ENCODE measurements at regions not wholly inside any gene's neighbourhood (a gene's known extent, or its start where the extent isn't known, plus 50 kb on each side); places are given as distances from the start of the nearest gene placed in this dataset.
"Not testable (repeated sequence)": the region's sequence is repeated elsewhere in the genome, so short reads cannot be mapped to it uniquely, and the experiment has no call there.

GRCh38 chr18:10249270-10249669 lies 205.2 kb upstream of the APCDD1 start:
- H3K36me3 ChIP-seq (ENCODE audit: control insufficient read depth in 2 of 2, insufficient read depth in 2 of 2, low read length in 1 of 2) = no peaks in the 10 kb centered on the region
- no peaks in the 10 kb centered on the region for H3K27me3 ChIP-seq (ENCODE audit: control insufficient read depth in 1 of 2, insufficient read depth in 2 of 2, low read length in 2 of 2)
- peaks cover 0 to 2% of the 10 kb centered on the region in 2 donors for H3K9me3 ChIP-seq (ENCODE audit: control insufficient read depth in 2 of 2, insufficient read depth in 1 of 2, low read depth in 1 of 2, low read length in 1 of 2)
- no peak overlapping the region for H3K27ac ChIP-seq (ENCODE audit: low read depth in 2 of 2, low read length in 1 of 2)
- no peaks in the 10 kb centered on the region for H3K4me1 ChIP-seq (ENCODE audit: control insufficient read depth in 2 of 2, insufficient read depth in 2 of 2, low read length in 1 of 2)
- H3K4me3 ChIP-seq (ENCODE audit: low read depth in 1 of 2, low read length in 2 of 2) = no peak overlapping the region
- 87 to 91% methylated on average over 3 of the region's 3 CpGs for WGBS, 2 donors

DNA sequence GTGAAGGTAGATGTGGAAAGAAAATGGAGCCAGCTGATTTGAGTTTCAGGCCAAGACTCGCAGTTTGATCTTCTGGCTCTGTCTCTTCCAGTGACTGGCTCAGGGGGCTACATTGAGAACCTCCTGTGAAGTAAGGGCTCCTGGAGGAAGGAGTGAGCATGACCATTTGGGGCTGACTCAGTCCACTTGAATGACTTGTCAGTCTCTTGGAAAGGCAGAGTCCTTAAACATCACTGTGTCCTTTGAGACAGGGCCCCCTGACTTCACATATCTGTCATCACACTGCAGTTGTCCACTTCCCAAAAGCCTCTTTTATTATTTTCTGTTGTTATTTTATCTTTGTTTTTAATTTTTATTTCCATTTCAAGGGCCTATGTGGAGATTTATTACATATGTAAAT lies 204.6 kb upstream of the APCDD1 start:
- Histone ChIP-seq H3K9me3 (ENCODE audit: control insufficient read depth in 2 of 2, insufficient read depth in 1 of 2, low read depth in 1 of 2, low read length in 1 of 2) (peaks cover 0 to 2% of the 10 kb centered on the region in 2 donors), H3K27ac (ENCODE audit: low read depth in 2 of 2, low read length in 1 of 2) (no peak overlapping the region), H3K27me3 (ENCODE audit: control insufficient read depth in 1 of 2, insufficient read depth in 2 of 2, low read length in 2 of 2) (no peaks in the 10 kb centered on the region), H3K36me3 (ENCODE audit: control insufficient read depth in 2 of 2, insufficient read depth in 2 of 2, low read length in 1 of 2) (no peaks in the 10 kb centered on the region), H3K4me3 (ENCODE audit: low read depth in 1 of 2, low read length in 2 of 2) (no peak overlapping the region), H3K4me1 (ENCODE audit: control insufficient read depth in 2 of 2, insufficient read depth in 2 of 2, low read length in 1 of 2) (no peaks in the 10 kb centered on the region)
- 90 to 100% methylated on average over 1 of the region's 1 CpG for WGBS, 2 donors

DNA sequence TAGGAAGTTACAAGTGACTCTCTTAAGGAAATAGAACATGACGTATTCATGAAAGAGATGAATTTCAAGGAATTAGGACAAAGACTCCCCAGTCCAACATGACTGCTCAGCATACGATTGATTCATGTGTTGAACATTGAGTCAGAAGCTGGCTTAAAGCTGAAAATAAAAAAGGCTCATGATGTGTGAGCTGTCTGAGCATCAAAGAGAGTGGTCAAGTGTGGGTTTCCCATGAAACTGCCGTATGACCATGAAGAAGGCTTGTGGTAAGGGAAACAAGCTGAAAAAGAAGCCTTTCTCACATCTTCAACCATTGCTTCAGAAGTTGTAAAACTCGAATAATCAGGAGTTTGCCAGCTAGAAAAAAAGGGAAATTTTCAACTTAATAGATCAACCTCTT lies 201.9 kb upstream of the APCDD1 start:
- Histone ChIP-seq H3K27ac (ENCODE audit: low read depth in 2 of 2, low read length in 1 of 2) (no peak overlapping the region), H3K9me3 (ENCODE audit: control insufficient read depth in 2 of 2, insufficient read depth in 1 of 2, low read depth in 1 of 2, low read length in 1 of 2) (peaks cover 0 to 2% of the 10 kb centered on the region in 2 donors), H3K36me3 (ENCODE audit: control insufficient read depth in 2 of 2, insufficient read depth in 2 of 2, low read length in 1 of 2) (no peaks in the 10 kb centered on the region), H3K4me1 (ENCODE audit: control insufficient read depth in 2 of 2, insufficient read depth in 2 of 2, low read length in 1 of 2) (no peaks in the 10 kb centered on the region), H3K4me3 (ENCODE audit: low read depth in 1 of 2, low read length in 2 of 2) (no peak overlapping the region), H3K27me3 (ENCODE audit: control insufficient read depth in 1 of 2, insufficient read depth in 2 of 2, low read length in 2 of 2) (no peaks in the 10 kb centered on the region)
- WGBS, 2 donors = 61 to 62% methylated on average over 4 of the region's 4 CpGs

DNA sequence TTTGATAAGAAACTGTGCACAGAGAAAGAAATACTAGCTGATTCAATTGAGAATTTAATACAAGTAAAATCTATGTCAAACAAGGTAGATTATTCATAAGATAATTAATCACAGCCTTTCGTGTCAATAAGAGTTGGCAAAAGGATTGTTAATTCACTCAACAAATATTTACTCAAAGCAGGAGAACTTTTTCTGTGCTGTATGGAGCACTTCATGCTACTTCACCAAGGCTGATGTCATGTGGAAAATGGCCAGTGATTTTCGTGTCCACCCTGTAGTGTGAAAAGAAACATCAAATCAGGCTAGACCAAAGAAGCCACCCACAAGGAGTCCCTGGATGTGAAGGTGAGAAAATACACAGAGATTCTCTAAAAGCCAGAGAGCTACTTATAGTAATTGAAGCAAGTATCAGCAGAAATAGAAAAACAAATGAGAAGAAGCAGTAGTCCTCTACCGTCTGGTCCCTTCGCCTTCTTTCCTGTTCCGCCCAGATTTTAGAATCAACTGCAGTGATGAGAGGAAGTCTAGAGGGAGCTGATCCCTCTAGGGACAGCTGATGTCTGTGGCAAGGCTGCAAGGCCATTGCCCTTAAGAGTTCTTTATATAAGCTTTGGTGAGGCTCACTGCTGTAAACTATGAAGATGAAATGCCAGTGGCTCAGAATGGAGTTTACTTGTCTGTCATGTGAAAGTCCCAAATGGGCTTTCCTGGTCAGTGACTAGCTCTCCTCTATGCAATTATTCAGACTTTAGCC lies 201.3 kb upstream of the APCDD1 start:
- Histone ChIP-seq H3K27me3 (ENCODE audit: control insufficient read depth in 1 of 2, insufficient read depth in 2 of 2, low read length in 2 of 2) (no peaks in the 10 kb centered on the region), H3K4me1 (ENCODE audit: control insufficient read depth in 2 of 2, insufficient read depth in 2 of 2, low read length in 1 of 2) (no peaks in the 10 kb centered on the region), H3K4me3 (ENCODE audit: low read depth in 1 of 2, low read length in 2 of 2) (no peak overlapping the region), H3K9me3 (ENCODE audit: control insufficient read depth in 2 of 2, insufficient read depth in 1 of 2, low read depth in 1 of 2, low read length in 1 of 2) (peaks cover 0 to 2% of the 10 kb centered on the region in 2 donors), H3K27ac (ENCODE audit: low read depth in 2 of 2, low read length in 1 of 2) (no peak overlapping the region), H3K36me3 (ENCODE audit: control insufficient read depth in 2 of 2, insufficient read depth in 2 of 2, low read length in 1 of 2) (no peaks in the 10 kb centered on the region)
- 59 to 60% methylated on average over 5 of the region's 5 CpGs for WGBS, 2 donors

- not testable (repeated sequence) for H3K9me3 ChIP-seq (ENCODE audit: control insufficient read depth in 2 of 2, insufficient read depth in 1 of 2, low read depth in 1 of 2, low read length in 1 of 2); H3K27me3 ChIP-seq (ENCODE audit: control insufficient read depth in 1 of 2, insufficient read depth in 2 of 2, low read length in 2 of 2); H3K4me3 ChIP-seq (ENCODE audit: low read depth in 1 of 2, low read length in 2 of 2); H3K4me1 ChIP-seq (ENCODE audit: control insufficient read depth in 2 of 2, insufficient read depth in 2 of 2, low read length in 1 of 2); H3K27ac ChIP-seq (ENCODE audit: low read depth in 2 of 2, low read length in 1 of 2); H3K36me3 ChIP-seq (ENCODE audit: control insufficient read depth in 2 of 2, insufficient read depth in 2 of 2, low read length in 1 of 2)
- 74 to 79% methylated on average over 3 of the region's 3 CpGs for WGBS, 2 donors
Observed at GRCh38 chr18:10256276-10256675, 198.2 kb upstream of the APCDD1 start.

- H3K4me3 ChIP-seq (ENCODE audit: low read depth in 1 of 2, low read length in 2 of 2) = no peak overlapping the region
- no peaks in the 10 kb centered on the region for H3K9me3 ChIP-seq (ENCODE audit: control insufficient read depth in 2 of 2, insufficient read depth in 1 of 2, low read depth in 1 of 2, low read length in 1 of 2)
- no peak overlapping the region for H3K27ac ChIP-seq (ENCODE audit: low read depth in 2 of 2, low read length in 1 of 2)
- H3K36me3 ChIP-seq (ENCODE audit: control insufficient read depth in 2 of 2, insufficient read depth in 2 of 2, low read length in 1 of 2) = no peaks in the 10 kb centered on the region
- H3K4me1 ChIP-seq (ENCODE audit: control insufficient read depth in 2 of 2, insufficient read depth in 2 of 2, low read length in 1 of 2) = no peaks in the 10 kb centered on the region
- WGBS, 2 donors = 59 to 84% methylated on average over 5 of the region's 5 CpGs
- H3K27me3 ChIP-seq (ENCODE audit: control insufficient read depth in 1 of 2, insufficient read depth in 2 of 2, low read length in 2 of 2) = no peaks in the 10 kb centered on the region
Observed at GRCh38 chr18:10258836-10259474, 195.5 kb upstream of the APCDD1 start.

DNA sequence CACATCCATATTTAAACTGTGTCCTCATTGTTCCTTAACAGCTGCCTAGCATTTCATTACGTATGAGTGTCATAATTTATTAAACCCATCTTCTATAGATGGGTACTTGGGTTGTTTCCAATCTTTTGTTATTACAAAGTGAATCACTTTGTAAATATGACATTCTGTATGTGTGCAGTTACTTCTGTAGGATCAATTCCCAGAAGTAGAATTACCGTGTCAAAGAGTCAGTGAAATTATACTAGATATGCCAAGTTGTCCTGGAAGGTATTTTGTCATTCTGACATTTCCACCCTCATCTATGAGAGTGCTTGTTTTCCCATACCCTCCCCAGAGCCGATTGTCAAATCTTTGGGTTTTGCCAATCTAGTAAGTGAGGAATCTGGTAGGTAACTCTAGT lies 194.5 kb upstream of the APCDD1 start:
- Histone ChIP-seq H3K4me1 (ENCODE audit: control insufficient read depth in 2 of 2, insufficient read depth in 2 of 2, low read length in 1 of 2) (no peaks in the 10 kb centered on the region), H3K9me3 (ENCODE audit: control insufficient read depth in 2 of 2, insufficient read depth in 1 of 2, low read depth in 1 of 2, low read length in 1 of 2) (no peaks in the 10 kb centered on the region), H3K27me3 (ENCODE audit: control insufficient read depth in 1 of 2, insufficient read depth in 2 of 2, low read length in 2 of 2) (no peaks in the 10 kb centered on the region), H3K4me3 (ENCODE audit: low read depth in 1 of 2, low read length in 2 of 2) (no peak overlapping the region), H3K27ac (ENCODE audit: low read depth in 2 of 2, low read length in 1 of 2) (no peak overlapping the region), H3K36me3 (ENCODE audit: control insufficient read depth in 2 of 2, insufficient read depth in 2 of 2, low read length in 1 of 2) (no peaks in the 10 kb centered on the region)
- 34 to 49% methylated on average over 3 of the region's 3 CpGs for WGBS, 2 donors

GRCh38 chr18:10261344-10262276 lies 192.8 kb upstream of the APCDD1 start:
- Histone ChIP-seq H3K27ac (ENCODE audit: low read depth in 2 of 2, low read length in 1 of 2) (no peak overlapping the region), H3K4me1 (ENCODE audit: control insufficient read depth in 2 of 2, insufficient read depth in 2 of 2, low read length in 1 of 2) (no peaks in the 10 kb centered on the region), H3K36me3 (ENCODE audit: control insufficient read depth in 2 of 2, insufficient read depth in 2 of 2, low read length in 1 of 2) (no peaks in the 10 kb centered on the region), H3K9me3 (ENCODE audit: control insufficient read depth in 2 of 2, insufficient read depth in 1 of 2, low read depth in 1 of 2, low read length in 1 of 2) (no peaks in the 10 kb centered on the region), H3K4me3 (ENCODE audit: low read depth in 1 of 2, low read length in 2 of 2) (no peak overlapping the region), H3K27me3 (ENCODE audit: control insufficient read depth in 1 of 2, insufficient read depth in 2 of 2, low read length in 2 of 2) (no peaks in the 10 kb centered on the region)
- WGBS, 2 donors = 93 to 96% methylated on average over 5 of the region's 5 CpGs

DNA sequence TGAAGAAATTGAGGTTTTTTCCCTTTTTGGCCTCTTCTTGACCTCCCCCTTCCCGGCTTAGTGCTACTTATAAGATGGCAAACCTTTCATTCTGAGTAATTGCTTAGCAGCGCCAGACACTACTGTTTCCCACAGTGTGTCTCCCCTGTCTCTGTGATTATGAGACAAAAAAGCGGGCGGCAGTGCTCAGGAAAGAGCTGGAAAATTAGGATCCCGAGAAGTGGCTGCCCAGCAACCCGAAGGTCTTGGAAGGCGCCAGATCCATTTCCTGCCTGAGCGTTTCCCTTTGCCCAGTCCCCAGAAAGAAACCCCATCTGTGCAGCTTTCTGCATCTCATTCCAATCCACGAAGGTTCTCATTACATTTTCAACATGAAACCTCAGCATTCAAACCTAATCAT lies 191.9 kb upstream of the APCDD1 start:
- Histone ChIP-seq H3K9me3 (ENCODE audit: control insufficient read depth in 2 of 2, insufficient read depth in 1 of 2, low read depth in 1 of 2, low read length in 1 of 2) (no peaks in the 10 kb centered on the region), H3K4me3 (ENCODE audit: low read depth in 1 of 2, low read length in 2 of 2) (no peak overlapping the region), H3K27ac (ENCODE audit: low read depth in 2 of 2, low read length in 1 of 2) (no peak overlapping the region), H3K36me3 (ENCODE audit: control insufficient read depth in 2 of 2, insufficient read depth in 2 of 2, low read length in 1 of 2) (no peaks in the 10 kb centered on the region), H3K27me3 (ENCODE audit: control insufficient read depth in 1 of 2, insufficient read depth in 2 of 2, low read length in 2 of 2) (no peaks in the 10 kb centered on the region), H3K4me1 (ENCODE audit: control insufficient read depth in 2 of 2, insufficient read depth in 2 of 2, low read length in 1 of 2) (no peaks in the 10 kb centered on the region)
- WGBS, 2 donors = 88% methylated on average over 9 of the region's 9 CpGs
